Gastrocnemius medialis (tissue), 4 donors: ENCODE measurements at regions not wholly inside any gene's neighbourhood (a gene's known extent, or its start where the extent isn't known, plus 50 kb on each side); places are given as distances from the start of the nearest gene placed in this dataset.

Experiments
- CTCF ChIP-seq, 5 experiments: fragments of 450-650 bp in 3 of 5; fragments of 200-600 bp in 2 of 5; sonication (generic) in 2 of 5; IDR thresholded peaks in 4 of 5; conservative IDR thresholded peaks in 1 of 5; 1 replicate in 4 of 5; 2 replicates in 1 of 5; pipeline ENCODE4 v1.5.1; 2016 to 2019; ENCODE audit warnings: antibody characterized with exemption in 5 of 5, mild to moderate bottlenecking in 3 of 5, moderate library complexity in 3 of 5
- POLR2A ChIP-seq, 2 donors: fragments of 450-650 bp; IDR thresholded peaks; one replicate each; pipeline ENCODE4 v1.6.1; 2017; ENCODE audit warnings: antibody characterized with exemption in 2 of 2, mild to moderate bottlenecking in 2 of 2, moderate library complexity in 2 of 2

DNA sequence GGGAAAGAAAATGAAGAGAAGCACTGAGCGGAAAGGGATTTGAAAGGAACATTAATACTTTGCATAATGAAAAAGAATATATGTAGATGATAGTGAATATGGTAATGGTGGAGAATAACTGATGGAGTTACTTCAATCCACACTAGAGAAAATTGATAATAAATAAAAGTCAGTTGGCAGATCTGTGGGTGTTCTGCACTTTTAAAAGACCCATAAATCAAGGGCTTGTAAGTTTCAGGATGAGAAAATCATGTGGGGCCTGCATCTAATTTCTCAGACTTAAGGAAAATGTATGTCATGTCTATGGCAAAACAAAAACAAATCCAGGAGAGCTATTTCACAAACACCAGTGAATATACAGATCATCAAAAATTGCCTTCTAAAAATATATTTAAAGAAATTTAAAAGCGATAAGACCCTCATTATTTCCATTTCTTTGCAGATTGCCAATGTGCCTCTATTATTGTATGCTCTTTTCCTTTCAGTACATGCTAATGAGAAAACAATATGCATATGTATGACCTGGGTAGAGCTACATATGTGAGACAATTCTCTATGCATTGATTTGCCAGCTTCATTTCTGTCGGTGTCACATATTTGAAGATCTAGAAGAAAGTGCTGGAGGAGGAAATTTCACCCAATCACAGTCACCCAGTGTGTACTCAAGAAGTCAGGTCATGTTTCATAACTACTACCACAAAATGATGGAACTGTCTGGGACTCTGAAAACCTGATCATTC is 269.9 kb upstream of the PDZRN3 start:
- no peak for TF ChIP-seq CTCF (IDR thresholded peaks at IDR 0.05 in 4 of 5, conservative IDR thresholded peaks at IDR 0.05 in 1 of 5)
- TF ChIP-seq POLR2A (IDR thresholded peaks at IDR 0.05) = no peak
